ENCODE measurements at regions not wholly inside any gene's neighbourhood (a gene's known extent, or its start where the extent isn't known, plus 50 kb on each side); places are given as distances from the start of the nearest gene placed in this dataset.

GRCh38 chr11:116263019-116263418 is 509.8 kb downstream of the BUD13 start:
- TF ChIP-seq CTCF (conservative IDR thresholded peaks at IDR 0.05 in 1 of 2, IDR thresholded peaks at IDR 0.05 in 1 of 2; ENCODE audit: extremely low read depth in 1 of 2, insufficient read depth in 1 of 2, low read depth in 1 of 2, low read length in 2 of 2), result no peak
- no peak for TF ChIP-seq EZH2 (IDR thresholded peaks at IDR 0.05; ENCODE audit: borderline replicate concordance, low read length)

All from mammary epithelial cell (primary cell).